Stimulated activated CD8-positive, alpha-beta memory T cell treated with anti-CD3 and anti-CD28 coated beads, Interleukin-15, amount 100 ng/mL, for 1 hour (primary cell): ENCODE measurements at regions not wholly inside any gene's neighbourhood (a gene's known extent, or its start where the extent isn't known, plus 50 kb on each side); places are given as distances from the start of the nearest gene placed in this dataset.
"Not testable (repeated sequence)": the region's sequence is repeated elsewhere in the genome, so short reads cannot be mapped to it uniquely, and the experiment has no call there.

Experiments
- DNase-seq: peaks from one replicate; pipeline ENCODE4 v3.0.0-alpha.2; 2020; ENCODE audit warnings: low read depth

GRCh38 chr16:65763640-65764305 lies 602.7 kb upstream of the CDH5 start:
- no peak for DNase-seq

GRCh38 chr16:65760874-65761273 lies 605.6 kb upstream of the CDH5 start:
- DNase-seq: no peak

GRCh38 chr16:65758620-65759019 lies 607.9 kb upstream of the CDH5 start:
- no peak for DNase-seq

- DNase-seq: no peak
These were observed 609.4 kb upstream of the CDH5 start for GRCh38 chr16:65757064-65757463.

GRCh38 chr16:65756163-65756562 lies 610.3 kb upstream of the CDH5 start:
- no peak for DNase-seq

GRCh38 chr16:65754820-65755691 lies 611.4 kb upstream of the CDH5 start:
- DNase-seq: no peak

GRCh38 chr16:65752522-65752844 lies 614.0 kb upstream of the CDH5 start:
- DNase-seq: no peak

- no peak for DNase-seq
These were observed 614.6 kb upstream of the CDH5 start for GRCh38 chr16:65751622-65752521.

- no peak for DNase-seq
These were observed 617.0 kb upstream of the CDH5 start for GRCh38 chr16:65749506-65749905.

- DNase-seq: no peak
These were observed 619.5 kb upstream of the CDH5 start for GRCh38 chr16:65746941-65747340.

GRCh38 chr16:65745201-65745708 lies 621.2 kb upstream of the CDH5 start:
- DNase-seq: no peak

GRCh38 chr16:65744401-65744800 lies 622.1 kb upstream of the CDH5 start:
- no peak for DNase-seq

- DNase-seq: no peak
These were observed 621.7 kb upstream of the CDH11 start for GRCh38 chr16:65743558-65743957.

- no peak for DNase-seq
These were observed 618.8 kb upstream of the CDH11 start for GRCh38 chr16:65740711-65741110.

GRCh38 chr16:65739518-65739917 lies 617.7 kb upstream of the CDH11 start:
- no peak for DNase-seq

- no peak for DNase-seq
These were observed 616.0 kb upstream of the CDH11 start for GRCh38 chr16:65737831-65738230.

GRCh38 chr16:65735615-65736014 lies 613.8 kb upstream of the CDH11 start:
- not testable (repeated sequence) for DNase-seq

GRCh38 chr16:65733721-65734120 lies 611.9 kb upstream of the CDH11 start:
- no peak for DNase-seq

GRCh38 chr16:65731833-65732232 lies 610.0 kb upstream of the CDH11 start:
- DNase-seq: no peak

GRCh38 chr16:65728652-65729051 lies 606.8 kb upstream of the CDH11 start:
- no peak for DNase-seq

- no peak for DNase-seq
These were observed 606.3 kb upstream of the CDH11 start for GRCh38 chr16:65728167-65728566.

- no peak for DNase-seq
These were observed 605.8 kb upstream of the CDH11 start for GRCh38 chr16:65727534-65728137.
